ENCODE measurements at regions not wholly inside any gene's neighbourhood (a gene's known extent, or its start where the extent isn't known, plus 50 kb on each side); places are given as distances from the start of the nearest gene placed in this dataset.

- Histone ChIP-seq H3K36me3 (ENCODE audit: control insufficient read depth in 4 of 4, insufficient read depth in 4 of 4, low read length in 4 of 4) (no peaks in the 10 kb centered on the region), H3K4me3 (no peak overlapping the region), H3K9me3 (ENCODE audit: control insufficient read depth in 4 of 4, insufficient read depth in 3 of 4, low read length in 3 of 4) (peaks cover 4 to 11% (median 7%) of the 10 kb centered on the region in 4 donors), H3K4me1 (ENCODE audit: control insufficient read depth in 5 of 5, insufficient read depth in 5 of 5, low read length in 5 of 5) (no peaks in the 10 kb centered on the region), H3K9ac (ENCODE audit: insufficient read depth in 1 of 2, low read length in 2 of 2) (no peak overlapping the region), H3K27ac (ENCODE audit: low read depth in 1 of 2, low read length in 1 of 2) (no peak overlapping the region), H3K27me3 (ENCODE audit: control insufficient read depth in 3 of 3, insufficient read depth in 3 of 3, low read length in 2 of 3) (no peaks in the 10 kb centered on the region)
- ATAC-seq (ENCODE audit: insufficient read depth, low FRiP score) (no peak), DNase-seq (no peak)
- TF ChIP-seq, protein P1, sequence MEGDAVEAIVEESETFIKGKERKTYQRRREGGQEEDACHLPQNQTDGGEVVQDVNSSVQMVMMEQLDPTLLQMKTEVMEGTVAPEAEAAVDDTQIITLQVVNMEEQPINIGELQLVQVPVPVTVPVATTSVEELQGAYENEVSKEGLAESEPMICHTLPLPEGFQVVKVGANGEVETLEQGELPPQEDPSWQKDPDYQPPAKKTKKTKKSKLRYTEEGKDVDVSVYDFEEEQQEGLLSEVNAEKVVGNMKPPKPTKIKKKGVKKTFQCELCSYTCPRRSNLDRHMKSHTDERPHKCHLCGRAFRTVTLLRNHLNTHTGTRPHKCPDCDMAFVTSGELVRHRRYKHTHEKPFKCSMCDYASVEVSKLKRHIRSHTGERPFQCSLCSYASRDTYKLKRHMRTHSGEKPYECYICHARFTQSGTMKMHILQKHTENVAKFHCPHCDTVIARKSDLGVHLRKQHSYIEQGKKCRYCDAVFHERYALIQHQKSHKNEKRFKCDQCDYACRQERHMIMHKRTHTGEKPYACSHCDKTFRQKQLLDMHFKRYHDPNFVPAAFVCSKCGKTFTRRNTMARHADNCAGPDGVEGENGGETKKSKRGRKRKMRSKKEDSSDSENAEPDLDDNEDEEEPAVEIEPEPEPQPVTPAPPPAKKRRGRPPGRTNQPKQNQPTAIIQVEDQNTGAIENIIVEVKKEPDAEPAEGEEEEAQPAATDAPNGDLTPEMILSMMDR (IDR thresholded peaks at IDR 0.05; ENCODE audit: control extremely low read depth, extremely low read depth), result no peak
These were observed 178.2 kb upstream of the TSHZ3 start for GRCh38 chr19:31527443-31527842.

GRCh38 chr19:31528261-31528660 lies 179.0 kb upstream of the TSHZ3 start:
- H3K9ac ChIP-seq (ENCODE audit: insufficient read depth in 1 of 2, low read length in 2 of 2), result no peak overlapping the region
- H3K27me3 ChIP-seq (ENCODE audit: control insufficient read depth in 3 of 3, insufficient read depth in 3 of 3, low read length in 2 of 3), result no peaks in the 10 kb centered on the region
- H3K36me3 ChIP-seq (ENCODE audit: control insufficient read depth in 4 of 4, insufficient read depth in 4 of 4, low read length in 4 of 4), result no peaks in the 10 kb centered on the region
- no peaks in the 10 kb centered on the region for H3K4me1 ChIP-seq (ENCODE audit: control insufficient read depth in 5 of 5, insufficient read depth in 5 of 5, low read length in 5 of 5)
- no peak for ATAC-seq (ENCODE audit: insufficient read depth, low FRiP score)
- DNase-seq, result no peak
- TF ChIP-seq, protein P1 (IDR thresholded peaks at IDR 0.05; ENCODE audit: control extremely low read depth, extremely low read depth), result no peak
- H3K27ac ChIP-seq (ENCODE audit: low read depth in 1 of 2, low read length in 1 of 2), result no peak overlapping the region
- peaks cover 4 to 11% (median 7%) of the 10 kb centered on the region in 4 donors for H3K9me3 ChIP-seq (ENCODE audit: control insufficient read depth in 4 of 4, insufficient read depth in 3 of 4, low read length in 3 of 4)
- WGBS, 2 donors, result 92 to 93% methylated on average over 3 of the region's 3 CpGs
- H3K4me3 ChIP-seq, result no peak overlapping the region

- Histone ChIP-seq H3K36me3 (ENCODE audit: control insufficient read depth in 4 of 4, insufficient read depth in 4 of 4, low read length in 4 of 4) (no peaks in the 10 kb centered on the region), H3K4me1 (ENCODE audit: control insufficient read depth in 5 of 5, insufficient read depth in 5 of 5, low read length in 5 of 5) (no peaks in the 10 kb centered on the region), H3K9ac (ENCODE audit: insufficient read depth in 1 of 2, low read length in 2 of 2) (no peak overlapping the region), H3K4me3 (no peak overlapping the region), H3K9me3 (ENCODE audit: control insufficient read depth in 4 of 4, insufficient read depth in 3 of 4, low read length in 3 of 4) (peaks cover 4 to 11% (median 7%) of the 10 kb centered on the region in 4 donors), H3K27ac (ENCODE audit: low read depth in 1 of 2, low read length in 1 of 2) (no peak overlapping the region), H3K27me3 (ENCODE audit: control insufficient read depth in 3 of 3, insufficient read depth in 3 of 3, low read length in 2 of 3) (no peaks in the 10 kb centered on the region)
- ATAC-seq (ENCODE audit: insufficient read depth, low FRiP score) (no peak), DNase-seq (no peak)
- TF ChIP-seq, protein P1 (IDR thresholded peaks at IDR 0.05; ENCODE audit: control extremely low read depth, extremely low read depth), result no peak
- WGBS, 2 donors, result 85 to 88% methylated on average over 1 of the region's 1 CpG
These were observed 179.9 kb upstream of the TSHZ3 start for GRCh38 chr19:31529121-31529520.

DNA sequence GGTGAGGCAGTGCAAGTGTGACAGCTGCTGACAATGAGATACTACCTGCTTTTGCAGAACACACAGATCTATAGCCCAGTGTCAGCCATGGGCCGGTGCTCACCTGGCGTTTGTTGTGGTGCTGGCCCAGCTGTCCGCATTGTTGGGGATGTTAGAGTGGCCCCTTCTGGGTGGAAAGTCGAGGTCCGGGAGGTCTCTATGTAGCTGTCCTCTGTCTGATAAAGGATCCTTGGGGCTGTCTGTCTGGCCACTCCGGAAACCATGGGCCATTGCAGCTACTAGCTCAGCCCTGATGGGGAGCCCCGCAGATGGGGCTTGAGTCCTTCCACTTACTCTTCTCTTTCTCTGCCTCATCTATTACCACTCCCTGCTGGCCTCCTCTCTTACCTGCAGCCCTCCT lies 181.5 kb upstream of the TSHZ3 start:
- no peak overlapping the region for H3K27ac ChIP-seq (ENCODE audit: low read depth in 1 of 2, low read length in 1 of 2)
- H3K36me3 ChIP-seq (ENCODE audit: control insufficient read depth in 4 of 4, insufficient read depth in 4 of 4, low read length in 4 of 4), result no peaks in the 10 kb centered on the region
- TF ChIP-seq, protein P1 (IDR thresholded peaks at IDR 0.05; ENCODE audit: control extremely low read depth, extremely low read depth), result no peak
- WGBS, 2 donors, result 90 to 92% methylated on average over 7 of the region's 7 CpGs
- H3K4me1 ChIP-seq (ENCODE audit: control insufficient read depth in 5 of 5, insufficient read depth in 5 of 5, low read length in 5 of 5), result no peaks in the 10 kb centered on the region
- no peak overlapping the region for H3K4me3 ChIP-seq
- peaks cover 3 to 11% (median 6%) of the 10 kb centered on the region in 4 donors for H3K9me3 ChIP-seq (ENCODE audit: control insufficient read depth in 4 of 4, insufficient read depth in 3 of 4, low read length in 3 of 4)
- ATAC-seq (ENCODE audit: insufficient read depth, low FRiP score) (no peak), DNase-seq (no peak)
- no peak overlapping the region for H3K9ac ChIP-seq (ENCODE audit: insufficient read depth in 1 of 2, low read length in 2 of 2)
- H3K27me3 ChIP-seq (ENCODE audit: control insufficient read depth in 3 of 3, insufficient read depth in 3 of 3, low read length in 2 of 3), result no peaks in the 10 kb centered on the region

All from lung (tissue), 11 donors.